ENCODE measurements at regions not wholly inside any gene's neighbourhood (a gene's known extent, or its start where the extent isn't known, plus 50 kb on each side); places are given as distances from the start of the nearest gene placed in this dataset.
"Not testable (repeated sequence)": the region's sequence is repeated elsewhere in the genome, so short reads cannot be mapped to it uniquely, and the experiment has no call there.

DNA sequence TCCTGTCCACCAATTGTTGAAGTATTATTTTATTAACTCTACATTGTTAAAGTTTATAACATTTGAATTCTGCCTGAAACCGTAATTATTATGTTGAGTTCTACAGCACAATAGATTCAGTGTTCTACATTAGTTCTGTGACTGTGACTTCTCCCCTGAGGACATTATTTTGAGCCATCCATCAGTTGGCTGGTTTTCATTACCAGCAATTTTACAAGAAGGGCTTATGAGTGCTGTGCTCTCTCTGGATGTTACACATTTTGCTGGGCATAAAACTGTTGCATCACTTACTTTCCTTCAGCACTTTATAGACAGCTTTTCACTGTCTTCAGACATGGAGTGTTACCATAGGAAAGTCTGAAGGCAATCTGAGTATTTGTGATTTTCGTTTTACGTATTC, 118.2 kb upstream of the KITLG start:
- no peaks in the 10 kb centered on the region for H3K27me3 ChIP-seq (ENCODE audit: control insufficient read depth, insufficient read depth, low read length, poor library complexity, severe bottlenecking)
- peaks cover 3% of the 10 kb centered on the region for H3K9me3 ChIP-seq (ENCODE audit: control insufficient read depth, low read length)
- H3K4me1 ChIP-seq (ENCODE audit: control insufficient read depth, insufficient read depth, low read length), result no peaks in the 10 kb centered on the region
- H3K36me3 ChIP-seq (ENCODE audit: control insufficient read depth, insufficient read depth, low read length), result no peaks in the 10 kb centered on the region
- H3K4me3 ChIP-seq (ENCODE audit: insufficient read depth, low read depth, low read length), result no peak overlapping the region
- H3K27ac ChIP-seq (ENCODE audit: insufficient read depth, low read depth, low read length, poor library complexity, severe bottlenecking), result no peak overlapping the region
- 90 to 95% methylated on average over 3 of the region's 3 CpGs for WGBS, 2 experiments

GRCh38 chr12:88693837-88694445, 113.7 kb upstream of the KITLG start:
- H3K4me1 ChIP-seq (ENCODE audit: control insufficient read depth, insufficient read depth, low read length), result no peaks in the 10 kb centered on the region
- peaks cover 3% of the 10 kb centered on the region for H3K9me3 ChIP-seq (ENCODE audit: control insufficient read depth, low read length)
- H3K36me3 ChIP-seq (ENCODE audit: control insufficient read depth, insufficient read depth, low read length), result no peaks in the 10 kb centered on the region
- H3K27ac ChIP-seq (ENCODE audit: insufficient read depth, low read depth, low read length, poor library complexity, severe bottlenecking), result no peak overlapping the region
- H3K4me3 ChIP-seq (ENCODE audit: insufficient read depth, low read depth, low read length), result no peak overlapping the region
- WGBS, 2 experiments, result 100% methylated on average over 1 of the region's 1 CpG; no CpG with 5 or more reads in 1 of the 2 experiments
- no peaks in the 10 kb centered on the region for H3K27me3 ChIP-seq (ENCODE audit: control insufficient read depth, insufficient read depth, low read length, poor library complexity, severe bottlenecking)

GRCh38 chr12:88691811-88692210, 111.5 kb upstream of the KITLG start:
- Histone ChIP-seq H3K4me3 (ENCODE audit: insufficient read depth, low read depth, low read length) (no peak overlapping the region), H3K4me1 (ENCODE audit: control insufficient read depth, insufficient read depth, low read length) (no peaks in the 10 kb centered on the region), H3K27me3 (ENCODE audit: control insufficient read depth, insufficient read depth, low read length, poor library complexity, severe bottlenecking) (no peaks in the 10 kb centered on the region), H3K9me3 (ENCODE audit: control insufficient read depth, low read length) (peaks cover 3% of the 10 kb centered on the region), H3K27ac (ENCODE audit: insufficient read depth, low read depth, low read length, poor library complexity, severe bottlenecking) (no peak overlapping the region), H3K36me3 (ENCODE audit: control insufficient read depth, insufficient read depth, low read length) (no peaks in the 10 kb centered on the region)

GRCh38 chr12:88684610-88685009, 104.3 kb upstream of the KITLG start:
- Histone ChIP-seq H3K9me3 (ENCODE audit: control insufficient read depth, low read length) (no peaks in the 10 kb centered on the region), H3K27ac (ENCODE audit: insufficient read depth, low read depth, low read length, poor library complexity, severe bottlenecking) (no peak overlapping the region), H3K4me1 (ENCODE audit: control insufficient read depth, insufficient read depth, low read length) (no peaks in the 10 kb centered on the region), H3K4me3 (ENCODE audit: insufficient read depth, low read depth, low read length) (no peak overlapping the region), H3K27me3 (ENCODE audit: control insufficient read depth, insufficient read depth, low read length, poor library complexity, severe bottlenecking) (no peaks in the 10 kb centered on the region), H3K36me3 (ENCODE audit: control insufficient read depth, insufficient read depth, low read length) (no peaks in the 10 kb centered on the region)
- 92 to 97% methylated on average over 1 to 2 of the region's 2 CpGs for WGBS, 2 experiments

DNA sequence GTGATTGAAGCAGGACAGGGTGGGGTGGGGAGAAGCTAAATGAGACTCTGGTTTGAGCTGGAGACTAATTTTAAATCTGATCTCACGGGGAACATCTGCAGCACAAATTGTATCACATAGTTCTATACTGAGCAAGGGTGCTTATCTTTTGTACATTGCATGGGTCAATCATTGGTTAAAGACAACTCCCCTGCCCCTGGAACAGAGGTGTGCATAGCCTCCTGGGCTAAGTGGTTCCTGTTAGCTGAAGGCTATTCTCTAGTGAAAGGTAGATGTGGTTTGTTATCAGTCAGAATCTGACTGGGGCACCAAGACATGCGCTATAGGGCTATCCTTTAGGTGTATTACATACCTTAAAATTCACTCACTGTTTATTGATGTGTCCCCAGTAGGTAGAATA, 103.9 kb upstream of the KITLG start:
- WGBS, 2 experiments, result 97 to 100% methylated on average over 1 of the region's 2 CpGs

DNA sequence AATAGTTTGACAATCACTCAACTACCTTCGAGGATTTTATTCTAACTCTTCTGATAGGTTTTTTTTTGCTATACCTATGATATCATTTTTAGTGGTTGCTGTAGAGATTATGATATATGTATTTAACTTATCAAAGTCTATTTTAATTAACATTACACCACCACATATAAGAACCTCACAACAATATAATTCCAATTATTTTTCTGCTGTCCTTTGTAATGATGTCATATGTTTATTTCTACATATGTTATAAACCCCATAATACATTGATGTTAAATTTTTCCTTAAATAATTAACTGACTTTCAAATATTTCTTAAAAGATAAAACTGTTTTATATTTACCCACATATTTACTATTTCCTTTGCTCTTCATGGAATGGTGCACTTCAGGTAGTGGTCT, 103.4 kb upstream of the KITLG start:
- H3K4me1 ChIP-seq (ENCODE audit: control insufficient read depth, insufficient read depth, low read length), result no peaks in the 10 kb centered on the region
- no peak overlapping the region for H3K4me3 ChIP-seq (ENCODE audit: insufficient read depth, low read depth, low read length)
- no peaks in the 10 kb centered on the region for H3K27me3 ChIP-seq (ENCODE audit: control insufficient read depth, insufficient read depth, low read length, poor library complexity, severe bottlenecking)
- no peaks in the 10 kb centered on the region for H3K9me3 ChIP-seq (ENCODE audit: control insufficient read depth, low read length)
- H3K27ac ChIP-seq (ENCODE audit: insufficient read depth, low read depth, low read length, poor library complexity, severe bottlenecking), result no peak overlapping the region
- WGBS, 2 experiments, result no CpG with 5 or more reads among the region's 1 CpG
- H3K36me3 ChIP-seq (ENCODE audit: control insufficient read depth, insufficient read depth, low read length), result no peaks in the 10 kb centered on the region

More for the DNA sequence above, 103.9 kb upstream of the KITLG start:
- H3K36me3 ChIP-seq (ENCODE audit: control insufficient read depth, insufficient read depth, low read length), result no peaks in the 10 kb centered on the region
- H3K27ac ChIP-seq (ENCODE audit: insufficient read depth, low read depth, low read length, poor library complexity, severe bottlenecking), result no peak overlapping the region
- no peaks in the 10 kb centered on the region for H3K9me3 ChIP-seq (ENCODE audit: control insufficient read depth, low read length)
- H3K4me1 ChIP-seq (ENCODE audit: control insufficient read depth, insufficient read depth, low read length), result no peaks in the 10 kb centered on the region
- H3K27me3 ChIP-seq (ENCODE audit: control insufficient read depth, insufficient read depth, low read length, poor library complexity, severe bottlenecking), result no peaks in the 10 kb centered on the region
- no peak overlapping the region for H3K4me3 ChIP-seq (ENCODE audit: insufficient read depth, low read depth, low read length)

DNA sequence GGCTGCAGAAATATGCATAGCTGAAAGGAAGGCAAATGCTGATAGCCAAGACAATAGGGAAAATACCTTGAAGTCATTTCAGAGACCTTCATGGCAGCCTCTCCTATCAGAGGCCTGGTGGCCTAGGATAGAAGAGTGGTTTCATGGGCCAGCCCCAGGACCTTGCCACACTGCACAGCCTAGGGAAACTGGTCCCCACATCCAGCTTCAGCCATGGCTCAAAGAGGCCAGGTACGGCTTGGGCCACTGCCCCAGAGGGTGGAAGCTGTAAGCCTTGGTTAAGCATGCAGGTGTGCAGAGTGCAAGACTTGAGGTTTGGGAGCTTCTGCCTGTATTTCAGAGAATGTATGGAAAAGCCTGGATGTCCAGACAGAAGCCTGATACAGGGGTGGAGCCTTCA, 101.0 kb upstream of the KITLG start:
- Histone ChIP-seq H3K9me3 (ENCODE audit: control insufficient read depth, low read length) (no peaks in the 10 kb centered on the region), H3K4me3 (ENCODE audit: insufficient read depth, low read depth, low read length) (no peak overlapping the region), H3K27ac (ENCODE audit: insufficient read depth, low read depth, low read length, poor library complexity, severe bottlenecking) (no peak overlapping the region), H3K4me1 (ENCODE audit: control insufficient read depth, insufficient read depth, low read length) (no peaks in the 10 kb centered on the region), H3K36me3 (ENCODE audit: control insufficient read depth, insufficient read depth, low read length) (no peaks in the 10 kb centered on the region), H3K27me3 (ENCODE audit: control insufficient read depth, insufficient read depth, low read length, poor library complexity, severe bottlenecking) (no peaks in the 10 kb centered on the region)
- 94 to 96% methylated on average over 1 of the region's 1 CpG for WGBS, 2 experiments

- H3K4me1 ChIP-seq (ENCODE audit: control insufficient read depth, insufficient read depth, low read length), result no peaks in the 10 kb centered on the region
- H3K36me3 ChIP-seq (ENCODE audit: control insufficient read depth, insufficient read depth, low read length), result no peaks in the 10 kb centered on the region
- H3K9me3 ChIP-seq (ENCODE audit: control insufficient read depth, low read length), result no peaks in the 10 kb centered on the region
- H3K27ac ChIP-seq (ENCODE audit: insufficient read depth, low read depth, low read length, poor library complexity, severe bottlenecking), result no peak overlapping the region
- no peaks in the 10 kb centered on the region for H3K27me3 ChIP-seq (ENCODE audit: control insufficient read depth, insufficient read depth, low read length, poor library complexity, severe bottlenecking)
- no peak overlapping the region for H3K4me3 ChIP-seq (ENCODE audit: insufficient read depth, low read depth, low read length)
Observed at GRCh38 chr12:88677464-88677863, 97.2 kb upstream of the KITLG start.

GRCh38 chr12:88667615-88668014, 87.3 kb upstream of the KITLG start:
- H3K27ac ChIP-seq (ENCODE audit: insufficient read depth, low read depth, low read length, poor library complexity, severe bottlenecking); H3K36me3 ChIP-seq (ENCODE audit: control insufficient read depth, insufficient read depth, low read length); H3K4me3 ChIP-seq (ENCODE audit: insufficient read depth, low read depth, low read length); H3K4me1 ChIP-seq (ENCODE audit: control insufficient read depth, insufficient read depth, low read length); H3K9me3 ChIP-seq (ENCODE audit: control insufficient read depth, low read length); H3K27me3 ChIP-seq (ENCODE audit: control insufficient read depth, insufficient read depth, low read length, poor library complexity, severe bottlenecking): not testable (repeated sequence)
- WGBS, 2 experiments, result 88 to 89% methylated on average over 5 of the region's 5 CpGs

GRCh38 chr12:88665071-88665470, 84.8 kb upstream of the KITLG start:
- H3K27ac ChIP-seq (ENCODE audit: insufficient read depth, low read depth, low read length, poor library complexity, severe bottlenecking), result no peak overlapping the region

DNA sequence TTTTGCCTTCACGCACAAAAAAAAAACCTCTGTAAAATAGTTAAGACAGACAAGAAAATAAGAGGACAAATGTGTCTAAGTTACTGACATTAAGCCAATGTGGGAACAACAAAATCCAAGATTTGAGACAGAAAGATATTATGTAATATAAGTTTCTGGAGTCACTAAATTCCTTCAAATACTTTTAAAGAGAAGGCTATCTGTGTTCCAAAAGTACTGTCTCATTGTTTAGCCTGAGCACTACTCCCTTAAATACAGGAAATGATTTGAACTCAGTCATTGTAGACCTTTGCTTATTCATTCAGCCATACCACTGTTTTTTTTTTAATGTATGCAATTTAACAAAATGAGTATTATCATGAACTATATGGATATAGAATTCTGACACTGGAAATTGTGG, 82.7 kb upstream of the KITLG start:
- Histone ChIP-seq H3K4me3 (ENCODE audit: insufficient read depth, low read depth, low read length) (no peak overlapping the region), H3K4me1 (ENCODE audit: control insufficient read depth, insufficient read depth, low read length) (no peaks in the 10 kb centered on the region), H3K9me3 (ENCODE audit: control insufficient read depth, low read length) (no peaks in the 10 kb centered on the region), H3K36me3 (ENCODE audit: control insufficient read depth, insufficient read depth, low read length) (no peaks in the 10 kb centered on the region), H3K27me3 (ENCODE audit: control insufficient read depth, insufficient read depth, low read length, poor library complexity, severe bottlenecking) (no peaks in the 10 kb centered on the region), H3K27ac (ENCODE audit: insufficient read depth, low read depth, low read length, poor library complexity, severe bottlenecking) (no peak overlapping the region)
- 100% methylated on average over 1 of the region's 1 CpG for WGBS, 2 experiments

More at GRCh38 chr12:88665071-88665470, 84.8 kb upstream of the KITLG start:
- Histone ChIP-seq H3K4me1 (ENCODE audit: control insufficient read depth, insufficient read depth, low read length) (no peaks in the 10 kb centered on the region), H3K27me3 (ENCODE audit: control insufficient read depth, insufficient read depth, low read length, poor library complexity, severe bottlenecking) (no peaks in the 10 kb centered on the region), H3K9me3 (ENCODE audit: control insufficient read depth, low read length) (no peaks in the 10 kb centered on the region), H3K4me3 (ENCODE audit: insufficient read depth, low read depth, low read length) (no peak overlapping the region), H3K36me3 (ENCODE audit: control insufficient read depth, insufficient read depth, low read length) (no peaks in the 10 kb centered on the region)
